GM12873 (cell line): ENCODE measurements at regions not wholly inside any gene's neighbourhood (a gene's known extent, or its start where the extent isn't known, plus 50 kb on each side); places are given as distances from the start of the nearest gene placed in this dataset.

Source experiments
- TF ChIP-seq, protein P1 (sequence below): IDR thresholded peaks from 2 replicates; pipeline ENCODE4 v1.5.1; 2012; ENCODE audit warnings: low read depth, mild to moderate bottlenecking, moderate library complexity, low read length, control low read depth; ENCODE audit not compliant: insufficient read depth; ENCODE audit errors: missing control alignments

GRCh38 chr2:128684523-128684922 is 365.9 kb upstream of the HS6ST1 start:
- TF ChIP-seq, protein P1, sequence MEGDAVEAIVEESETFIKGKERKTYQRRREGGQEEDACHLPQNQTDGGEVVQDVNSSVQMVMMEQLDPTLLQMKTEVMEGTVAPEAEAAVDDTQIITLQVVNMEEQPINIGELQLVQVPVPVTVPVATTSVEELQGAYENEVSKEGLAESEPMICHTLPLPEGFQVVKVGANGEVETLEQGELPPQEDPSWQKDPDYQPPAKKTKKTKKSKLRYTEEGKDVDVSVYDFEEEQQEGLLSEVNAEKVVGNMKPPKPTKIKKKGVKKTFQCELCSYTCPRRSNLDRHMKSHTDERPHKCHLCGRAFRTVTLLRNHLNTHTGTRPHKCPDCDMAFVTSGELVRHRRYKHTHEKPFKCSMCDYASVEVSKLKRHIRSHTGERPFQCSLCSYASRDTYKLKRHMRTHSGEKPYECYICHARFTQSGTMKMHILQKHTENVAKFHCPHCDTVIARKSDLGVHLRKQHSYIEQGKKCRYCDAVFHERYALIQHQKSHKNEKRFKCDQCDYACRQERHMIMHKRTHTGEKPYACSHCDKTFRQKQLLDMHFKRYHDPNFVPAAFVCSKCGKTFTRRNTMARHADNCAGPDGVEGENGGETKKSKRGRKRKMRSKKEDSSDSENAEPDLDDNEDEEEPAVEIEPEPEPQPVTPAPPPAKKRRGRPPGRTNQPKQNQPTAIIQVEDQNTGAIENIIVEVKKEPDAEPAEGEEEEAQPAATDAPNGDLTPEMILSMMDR: no peak

DNA sequence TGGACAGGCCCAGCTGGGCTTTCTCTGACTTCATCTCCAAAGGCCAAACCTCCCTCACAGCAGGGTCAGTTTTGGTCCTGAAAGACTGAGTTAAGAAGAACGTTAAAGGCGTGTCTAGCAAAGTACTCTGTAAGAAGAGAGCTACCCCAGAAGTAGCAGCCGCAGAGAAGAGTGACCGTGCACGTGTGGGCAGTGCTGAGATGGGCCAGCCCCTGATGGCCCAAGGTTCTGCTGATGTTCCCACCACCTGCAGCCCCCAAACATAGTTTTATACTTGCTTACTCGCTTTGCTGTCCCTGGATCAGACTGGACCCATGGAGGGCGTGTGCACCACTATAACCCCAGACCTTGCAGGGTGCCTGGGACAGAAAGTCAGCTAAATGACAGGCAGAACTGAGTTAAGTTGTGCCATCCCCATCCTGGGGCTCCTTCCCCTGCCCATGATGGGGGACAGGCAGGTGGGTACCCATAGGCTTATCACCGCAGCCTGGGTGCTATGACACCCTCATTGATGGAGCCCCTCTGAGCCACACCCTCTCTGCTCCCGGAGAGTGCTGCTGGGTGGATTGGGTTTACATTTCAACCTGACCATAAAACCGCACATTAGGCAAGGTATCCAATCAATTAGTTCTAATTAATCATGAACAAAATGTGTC is 367.3 kb upstream of the HS6ST1 start:
- TF ChIP-seq, protein P1: no peak

DNA sequence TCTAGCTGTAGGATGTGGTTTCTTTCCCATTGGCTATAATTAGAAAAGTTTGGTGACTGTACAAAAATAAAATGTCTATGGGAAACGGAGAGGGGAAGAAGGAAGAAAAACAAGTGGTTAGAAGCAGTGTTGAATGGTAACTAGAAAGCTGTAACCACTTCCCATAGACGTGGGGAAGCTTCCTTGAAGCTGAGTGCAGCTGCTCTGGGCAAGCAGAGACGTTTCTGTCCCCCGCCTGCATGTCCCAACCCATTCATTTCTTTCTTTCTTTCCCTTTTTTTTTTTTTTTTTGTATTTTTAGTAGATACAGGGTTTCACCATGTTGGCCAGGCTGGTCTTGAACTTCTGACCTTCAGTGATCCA is 367.8 kb upstream of the HS6ST1 start:
- TF ChIP-seq, protein P1: no peak

DNA sequence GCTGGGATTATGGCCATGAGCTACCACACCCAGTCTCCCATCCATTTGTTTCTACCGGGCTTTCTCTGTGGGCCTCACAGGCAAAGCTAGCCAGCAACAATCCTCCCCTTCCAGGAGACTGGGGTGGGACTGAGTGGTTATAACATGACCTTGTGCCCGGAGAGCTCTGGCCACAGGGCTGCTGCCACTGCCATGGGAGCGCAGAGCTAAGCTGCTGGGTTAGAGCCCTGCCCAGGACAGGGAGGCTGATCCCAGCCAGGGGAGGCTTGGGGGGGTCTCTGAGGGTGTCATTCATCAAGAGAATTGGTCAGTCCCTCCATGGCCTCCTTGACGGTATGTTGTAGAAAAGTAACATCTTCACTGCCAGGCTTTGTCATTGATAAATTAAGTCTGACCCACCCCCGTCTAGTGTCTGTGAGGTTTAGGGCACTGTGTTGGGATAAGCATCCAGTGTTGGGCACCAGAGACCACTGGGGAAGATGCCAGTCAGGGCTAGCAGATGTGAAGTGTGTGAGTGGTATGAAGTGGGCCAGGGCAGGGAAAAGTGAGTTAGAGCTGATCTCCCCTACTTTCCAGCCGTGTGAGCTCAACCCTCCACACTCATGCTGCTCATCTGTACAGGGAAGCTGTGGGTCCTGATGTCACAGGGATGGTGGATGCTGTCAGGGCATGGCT is 368.4 kb upstream of the HS6ST1 start:
- TF ChIP-seq, protein P1: no peak

GRCh38 chr2:128687565-128687964 is 368.9 kb upstream of the HS6ST1 start:
- TF ChIP-seq, protein P1: no peak

DNA sequence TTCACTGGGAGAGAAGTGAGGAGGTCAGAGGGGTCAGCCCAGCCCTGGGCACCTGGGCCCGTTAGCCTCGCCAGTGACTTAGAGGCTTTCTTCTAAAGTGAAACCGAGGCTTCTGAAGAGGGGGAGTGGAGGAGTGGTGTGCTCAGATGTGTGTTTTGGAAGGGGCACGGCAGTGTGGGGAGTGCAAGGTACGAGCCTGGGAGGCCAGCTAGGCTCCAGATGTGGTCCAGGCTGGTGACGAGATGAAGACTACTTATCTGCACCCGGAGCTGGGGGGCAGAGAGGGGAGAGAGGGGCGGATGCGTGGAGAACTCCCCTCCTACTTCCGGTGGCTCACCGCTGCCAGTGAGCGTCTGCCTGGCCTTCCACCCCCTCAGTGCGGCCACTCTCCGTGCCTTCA is 371.3 kb upstream of the HS6ST1 start:
- TF ChIP-seq, protein P1: no peak

GRCh38 chr2:128690431-128690830 is 371.8 kb upstream of the HS6ST1 start:
- TF ChIP-seq, protein P1: no peak
